GM23338 (cell line): ENCODE measurements at regions not wholly inside any gene's neighbourhood (a gene's known extent, or its start where the extent isn't known, plus 50 kb on each side); places are given as distances from the start of the nearest gene placed in this dataset.

Experiments
- ATAC-seq: fragments of 200-7000 bp; cut with Tn5 transposase; 3 replicates; pipeline ENCODE4 v1.9.1; 2020
- DNase-seq: peaks from one replicate; pipeline ENCODE4 v3.0.0-alpha.2; 2015; ENCODE audit warnings: low spot score
- H2AFZ ChIP-seq: fragments of 200-600 bp; sonication (generic); 2 replicates; pipeline ENCODE4 v1.8.0; 2016; ENCODE audit warnings: antibody characterized with exemption, mild to moderate bottlenecking, moderate library complexity
- H3F3A ChIP-seq: fragments of 200-600 bp; sonication (generic); replicated peaks from 2 replicates; pipeline ENCODE4 v1.8.0; 2017; ENCODE audit warnings: antibody characterized with exemption, mixed run types, low read depth
- H3K27ac ChIP-seq: fragments of 200-600 bp; sonication (generic); 2 replicates; pipeline ENCODE4 v1.6.1; 2016; ENCODE audit warnings: low read depth
- H3K27me3 ChIP-seq: fragments of 200-600 bp; sonication (generic); 2 replicates; pipeline ENCODE4 v1.8.0; 2016; ENCODE audit warnings: mild to moderate bottlenecking, mixed run types, moderate library complexity; ENCODE audit not compliant: insufficient read depth
- H3K36me3 ChIP-seq: fragments of 200-600 bp; sonication (generic); 2 replicates; pipeline ENCODE4 v1.8.0; 2016; ENCODE audit warnings: mild to moderate bottlenecking; ENCODE audit not compliant: insufficient read depth
- H3K4me1 ChIP-seq: fragments of 200-600 bp; sonication (generic); 2 replicates; pipeline ENCODE4 v1.8.0; 2016; ENCODE audit warnings: mild to moderate bottlenecking, moderate library complexity; ENCODE audit not compliant: insufficient read depth
- H3K4me2 ChIP-seq: fragments of 200-600 bp; sonication (generic); 2 replicates; pipeline ENCODE4 v1.7.1; 2017; ENCODE audit warnings: mixed run types
- H3K4me3 ChIP-seq: fragments of 200-600 bp; sonication (generic); 2 replicates; pipeline ENCODE4 v1.6.1; 2016; ENCODE audit warnings: mixed run types
- H3K79me2 ChIP-seq: fragments of 200-600 bp; sonication (generic); replicated peaks from 2 replicates; pipeline ENCODE4 v1.8.0; 2017; ENCODE audit warnings: mild to moderate bottlenecking; ENCODE audit not compliant: insufficient read depth
- H3K9me2 ChIP-seq: fragments of 200-600 bp; sonication (generic); 2 replicates; pipeline ENCODE4 v1.8.0; 2017; ENCODE audit not compliant: insufficient read depth
- H4K20me1 ChIP-seq: fragments of 200-600 bp; sonication (generic); replicated peaks from 2 replicates; pipeline ENCODE4 v1.8.0; 2017; ENCODE audit warnings: mild to moderate bottlenecking; ENCODE audit not compliant: insufficient read depth
- H3K27ac Mint-ChIP-seq: 2 replicates; pipeline ENCODE4 v1.8.0; 2020; ENCODE audit warnings: inconsistent platforms, mild to moderate bottlenecking, moderate library complexity, mixed read lengths
- H3K27me3 Mint-ChIP-seq: 3 replicates; pipeline ENCODE4 v1.8.0; 2022; ENCODE audit warnings: low read depth, mild to moderate bottlenecking, moderate library complexity, mixed read lengths, inconsistent platforms; ENCODE audit not compliant: insufficient read depth, poor library complexity
- H3K36me3 Mint-ChIP-seq: 3 replicates; pipeline ENCODE4 v1.8.0; 2021; ENCODE audit warnings: low read depth, mild to moderate bottlenecking, inconsistent platforms, moderate library complexity, mixed read lengths
- H3K4me1 Mint-ChIP-seq: 3 replicates; pipeline ENCODE4 v1.8.0; 2020; ENCODE audit warnings: mild to moderate bottlenecking, inconsistent platforms, mixed read lengths
- H3K4me3 Mint-ChIP-seq: 3 replicates; pipeline ENCODE4 v1.8.0; 2021; ENCODE audit warnings: moderate library complexity, mild to moderate bottlenecking, inconsistent platforms, mixed read lengths
- H3K9me3 Mint-ChIP-seq: 3 replicates; pipeline ENCODE4 v1.8.0; 2020; ENCODE audit warnings: moderate library complexity, mild to moderate bottlenecking, inconsistent platforms, mixed read lengths
- CREB1 ChIP-seq: fragments of 250-450 bp; sonication (Bioruptor Pico); IDR thresholded peaks from 2 replicates; pipeline ENCODE4 v1.5.0; 2020; ENCODE audit warnings: low read depth, mild to moderate bottlenecking, moderate library complexity
- EZH2 ChIP-seq: fragments of 200-600 bp; sonication (generic); IDR thresholded peaks from one replicate; pipeline ENCODE4 v1.8.0; 2017; ENCODE audit warnings: antibody characterized with exemption, mild to moderate bottlenecking, low read depth; ENCODE audit not compliant: unreplicated experiment
- EZH2phosphoT487 ChIP-seq: fragments of 200-600 bp; sonication (generic); IDR thresholded peaks from one replicate; pipeline ENCODE4 v1.8.1; 2018; ENCODE audit warnings: antibody characterized with exemption; ENCODE audit not compliant: unreplicated experiment
- JUNB ChIP-seq: IDR thresholded peaks from one replicate; pipeline ENCODE4 v1.6.1; 2016; ENCODE audit warnings: antibody characterized with exemption; ENCODE audit not compliant: unreplicated experiment
- NANOG ChIP-seq: IDR thresholded peaks from 2 replicates; pipeline ENCODE4 v1.6.1; 2016; ENCODE audit warnings: antibody characterized with exemption, borderline replicate concordance
- POLR2AphosphoS5 ChIP-seq: IDR thresholded peaks from 2 replicates; pipeline ENCODE4 v1.6.1; 2016; ENCODE audit warnings: antibody characterized with exemption, low read depth
- STAT1 ChIP-seq: IDR thresholded peaks from one replicate; pipeline ENCODE4 v1.6.1; 2016; ENCODE audit warnings: antibody characterized with exemption; ENCODE audit not compliant: unreplicated experiment
- ZNF114 ChIP-seq: fragments of 250-450 bp; sonication (Bioruptor Pico); IDR thresholded peaks from 2 replicates; pipeline ENCODE4 v1.5.0; 2020; ENCODE audit warnings: mild to moderate bottlenecking, moderate library complexity
- ZNF331 ChIP-seq: fragments of 250-450 bp; sonication (Bioruptor Pico); IDR thresholded peaks from 2 replicates; pipeline ENCODE4 v1.5.0; 2020; ENCODE audit warnings: low read depth, mild to moderate bottlenecking, moderate library complexity
- TF ChIP-seq, protein P1 (sequence below): IDR thresholded peaks from one replicate; pipeline ENCODE4 v1.6.1; 2018; ENCODE audit warnings: antibody characterized with exemption; ENCODE audit not compliant: unreplicated experiment
- TF ChIP-seq, protein P2 (sequence below): IDR thresholded peaks from 2 replicates; pipeline ENCODE4 v1.6.1; 2016; ENCODE audit warnings: antibody characterized with exemption
- TF ChIP-seq, protein P3 (sequence below), 2 experiments: fragments of 200-600 bp in 1 of 2; sonication (generic) in 1 of 2; conservative IDR thresholded peaks; 2 replicates each; pipeline versions ENCODE4 v1.5.1 to v1.6.1; 2016 to 2017; ENCODE audit warnings: antibody characterized with exemption in 2 of 2, low read depth in 2 of 2, mild to moderate bottlenecking in 2 of 2, moderate library complexity in 1 of 2
- TF ChIP-seq, protein P4 (sequence below): fragments of 250-450 bp; sonication (Bioruptor Pico); IDR thresholded peaks from 2 replicates; pipeline ENCODE4 v1.5.0; 2020; ENCODE audit warnings: mild to moderate bottlenecking, moderate library complexity

DNA sequence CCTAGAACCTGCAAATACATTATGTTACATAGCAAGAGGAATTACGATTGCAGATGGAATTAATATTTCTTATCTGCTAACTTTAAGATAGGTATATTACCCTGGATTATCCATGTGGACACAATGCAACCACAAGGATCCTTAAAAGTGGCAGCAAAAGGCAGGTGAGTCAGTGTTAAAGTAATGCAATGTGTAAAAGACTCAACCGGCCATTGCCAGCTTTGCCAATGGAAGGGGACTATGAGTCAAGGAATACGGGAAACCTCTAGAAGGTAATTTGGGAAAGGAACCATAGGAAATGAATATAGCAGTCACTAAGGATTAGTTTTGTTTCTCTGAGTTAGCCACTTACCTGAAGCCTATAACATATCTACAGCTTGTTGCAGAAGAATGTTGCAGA, 692.1 kb upstream of the ZP4 start:
- no peaks in the 10 kb centered on the region for H3K27me3 ChIP-seq
- H3K36me3 ChIP-seq: no peaks in the 10 kb centered on the region
- H3K27ac Mint-ChIP-seq: no peak overlapping the region
- DNase-seq (no peak), ATAC-seq (no peak)
- H3K4me2 ChIP-seq: no peak overlapping the region
- no peak overlapping the region for H3K4me3 Mint-ChIP-seq
- H3K4me1 ChIP-seq: no peaks in the 10 kb centered on the region
- H4K20me1 ChIP-seq: no peaks in the 10 kb centered on the region
- H2AFZ ChIP-seq: no peak overlapping the region
- no peaks in the 10 kb centered on the region for H3K4me1 Mint-ChIP-seq
- H3K79me2 ChIP-seq: no peaks in the 10 kb centered on the region
- H3K27ac ChIP-seq: no peak overlapping the region
- H3K9me2 ChIP-seq: no peaks in the 10 kb centered on the region; the same call in 1 of the 2 replicates
- H3K9me3 Mint-ChIP-seq: no peaks in the 10 kb centered on the region
- H3K36me3 Mint-ChIP-seq: no peaks in the 10 kb centered on the region
- no peaks in the 10 kb centered on the region for H3F3A ChIP-seq
- TF ChIP-seq, protein P1, sequence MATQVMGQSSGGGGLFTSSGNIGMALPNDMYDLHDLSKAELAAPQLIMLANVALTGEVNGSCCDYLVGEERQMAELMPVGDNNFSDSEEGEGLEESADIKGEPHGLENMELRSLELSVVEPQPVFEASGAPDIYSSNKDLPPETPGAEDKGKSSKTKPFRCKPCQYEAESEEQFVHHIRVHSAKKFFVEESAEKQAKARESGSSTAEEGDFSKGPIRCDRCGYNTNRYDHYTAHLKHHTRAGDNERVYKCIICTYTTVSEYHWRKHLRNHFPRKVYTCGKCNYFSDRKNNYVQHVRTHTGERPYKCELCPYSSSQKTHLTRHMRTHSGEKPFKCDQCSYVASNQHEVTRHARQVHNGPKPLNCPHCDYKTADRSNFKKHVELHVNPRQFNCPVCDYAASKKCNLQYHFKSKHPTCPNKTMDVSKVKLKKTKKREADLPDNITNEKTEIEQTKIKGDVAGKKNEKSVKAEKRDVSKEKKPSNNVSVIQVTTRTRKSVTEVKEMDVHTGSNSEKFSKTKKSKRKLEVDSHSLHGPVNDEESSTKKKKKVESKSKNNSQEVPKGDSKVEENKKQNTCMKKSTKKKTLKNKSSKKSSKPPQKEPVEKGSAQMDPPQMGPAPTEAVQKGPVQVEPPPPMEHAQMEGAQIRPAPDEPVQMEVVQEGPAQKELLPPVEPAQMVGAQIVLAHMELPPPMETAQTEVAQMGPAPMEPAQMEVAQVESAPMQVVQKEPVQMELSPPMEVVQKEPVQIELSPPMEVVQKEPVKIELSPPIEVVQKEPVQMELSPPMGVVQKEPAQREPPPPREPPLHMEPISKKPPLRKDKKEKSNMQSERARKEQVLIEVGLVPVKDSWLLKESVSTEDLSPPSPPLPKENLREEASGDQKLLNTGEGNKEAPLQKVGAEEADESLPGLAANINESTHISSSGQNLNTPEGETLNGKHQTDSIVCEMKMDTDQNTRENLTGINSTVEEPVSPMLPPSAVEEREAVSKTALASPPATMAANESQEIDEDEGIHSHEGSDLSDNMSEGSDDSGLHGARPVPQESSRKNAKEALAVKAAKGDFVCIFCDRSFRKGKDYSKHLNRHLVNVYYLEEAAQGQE: no peak
- TF ChIP-seq ZNF331 (CRISPR knock-in tag) (no peak), NANOG (no peak), STAT1 (no peak), JUNB (no peak), POLR2AphosphoS5 (no peak), CREB1 (CRISPR knock-in tag) (no peak), EZH2phosphoT487 (no peak), EZH2 (no peak), ZNF114 (CRISPR knock-in tag) (no peak)
- TF ChIP-seq, protein P2, sequence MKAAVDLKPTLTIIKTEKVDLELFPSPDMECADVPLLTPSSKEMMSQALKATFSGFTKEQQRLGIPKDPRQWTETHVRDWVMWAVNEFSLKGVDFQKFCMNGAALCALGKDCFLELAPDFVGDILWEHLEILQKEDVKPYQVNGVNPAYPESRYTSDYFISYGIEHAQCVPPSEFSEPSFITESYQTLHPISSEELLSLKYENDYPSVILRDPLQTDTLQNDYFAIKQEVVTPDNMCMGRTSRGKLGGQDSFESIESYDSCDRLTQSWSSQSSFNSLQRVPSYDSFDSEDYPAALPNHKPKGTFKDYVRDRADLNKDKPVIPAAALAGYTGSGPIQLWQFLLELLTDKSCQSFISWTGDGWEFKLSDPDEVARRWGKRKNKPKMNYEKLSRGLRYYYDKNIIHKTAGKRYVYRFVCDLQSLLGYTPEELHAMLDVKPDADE: no peak
- TF ChIP-seq, protein P3, sequence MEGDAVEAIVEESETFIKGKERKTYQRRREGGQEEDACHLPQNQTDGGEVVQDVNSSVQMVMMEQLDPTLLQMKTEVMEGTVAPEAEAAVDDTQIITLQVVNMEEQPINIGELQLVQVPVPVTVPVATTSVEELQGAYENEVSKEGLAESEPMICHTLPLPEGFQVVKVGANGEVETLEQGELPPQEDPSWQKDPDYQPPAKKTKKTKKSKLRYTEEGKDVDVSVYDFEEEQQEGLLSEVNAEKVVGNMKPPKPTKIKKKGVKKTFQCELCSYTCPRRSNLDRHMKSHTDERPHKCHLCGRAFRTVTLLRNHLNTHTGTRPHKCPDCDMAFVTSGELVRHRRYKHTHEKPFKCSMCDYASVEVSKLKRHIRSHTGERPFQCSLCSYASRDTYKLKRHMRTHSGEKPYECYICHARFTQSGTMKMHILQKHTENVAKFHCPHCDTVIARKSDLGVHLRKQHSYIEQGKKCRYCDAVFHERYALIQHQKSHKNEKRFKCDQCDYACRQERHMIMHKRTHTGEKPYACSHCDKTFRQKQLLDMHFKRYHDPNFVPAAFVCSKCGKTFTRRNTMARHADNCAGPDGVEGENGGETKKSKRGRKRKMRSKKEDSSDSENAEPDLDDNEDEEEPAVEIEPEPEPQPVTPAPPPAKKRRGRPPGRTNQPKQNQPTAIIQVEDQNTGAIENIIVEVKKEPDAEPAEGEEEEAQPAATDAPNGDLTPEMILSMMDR (conservative IDR thresholded peaks at IDR 0.05; ENCODE audit: low read depth in 2 of 2): no peak
- TF ChIP-seq, protein P4, sequence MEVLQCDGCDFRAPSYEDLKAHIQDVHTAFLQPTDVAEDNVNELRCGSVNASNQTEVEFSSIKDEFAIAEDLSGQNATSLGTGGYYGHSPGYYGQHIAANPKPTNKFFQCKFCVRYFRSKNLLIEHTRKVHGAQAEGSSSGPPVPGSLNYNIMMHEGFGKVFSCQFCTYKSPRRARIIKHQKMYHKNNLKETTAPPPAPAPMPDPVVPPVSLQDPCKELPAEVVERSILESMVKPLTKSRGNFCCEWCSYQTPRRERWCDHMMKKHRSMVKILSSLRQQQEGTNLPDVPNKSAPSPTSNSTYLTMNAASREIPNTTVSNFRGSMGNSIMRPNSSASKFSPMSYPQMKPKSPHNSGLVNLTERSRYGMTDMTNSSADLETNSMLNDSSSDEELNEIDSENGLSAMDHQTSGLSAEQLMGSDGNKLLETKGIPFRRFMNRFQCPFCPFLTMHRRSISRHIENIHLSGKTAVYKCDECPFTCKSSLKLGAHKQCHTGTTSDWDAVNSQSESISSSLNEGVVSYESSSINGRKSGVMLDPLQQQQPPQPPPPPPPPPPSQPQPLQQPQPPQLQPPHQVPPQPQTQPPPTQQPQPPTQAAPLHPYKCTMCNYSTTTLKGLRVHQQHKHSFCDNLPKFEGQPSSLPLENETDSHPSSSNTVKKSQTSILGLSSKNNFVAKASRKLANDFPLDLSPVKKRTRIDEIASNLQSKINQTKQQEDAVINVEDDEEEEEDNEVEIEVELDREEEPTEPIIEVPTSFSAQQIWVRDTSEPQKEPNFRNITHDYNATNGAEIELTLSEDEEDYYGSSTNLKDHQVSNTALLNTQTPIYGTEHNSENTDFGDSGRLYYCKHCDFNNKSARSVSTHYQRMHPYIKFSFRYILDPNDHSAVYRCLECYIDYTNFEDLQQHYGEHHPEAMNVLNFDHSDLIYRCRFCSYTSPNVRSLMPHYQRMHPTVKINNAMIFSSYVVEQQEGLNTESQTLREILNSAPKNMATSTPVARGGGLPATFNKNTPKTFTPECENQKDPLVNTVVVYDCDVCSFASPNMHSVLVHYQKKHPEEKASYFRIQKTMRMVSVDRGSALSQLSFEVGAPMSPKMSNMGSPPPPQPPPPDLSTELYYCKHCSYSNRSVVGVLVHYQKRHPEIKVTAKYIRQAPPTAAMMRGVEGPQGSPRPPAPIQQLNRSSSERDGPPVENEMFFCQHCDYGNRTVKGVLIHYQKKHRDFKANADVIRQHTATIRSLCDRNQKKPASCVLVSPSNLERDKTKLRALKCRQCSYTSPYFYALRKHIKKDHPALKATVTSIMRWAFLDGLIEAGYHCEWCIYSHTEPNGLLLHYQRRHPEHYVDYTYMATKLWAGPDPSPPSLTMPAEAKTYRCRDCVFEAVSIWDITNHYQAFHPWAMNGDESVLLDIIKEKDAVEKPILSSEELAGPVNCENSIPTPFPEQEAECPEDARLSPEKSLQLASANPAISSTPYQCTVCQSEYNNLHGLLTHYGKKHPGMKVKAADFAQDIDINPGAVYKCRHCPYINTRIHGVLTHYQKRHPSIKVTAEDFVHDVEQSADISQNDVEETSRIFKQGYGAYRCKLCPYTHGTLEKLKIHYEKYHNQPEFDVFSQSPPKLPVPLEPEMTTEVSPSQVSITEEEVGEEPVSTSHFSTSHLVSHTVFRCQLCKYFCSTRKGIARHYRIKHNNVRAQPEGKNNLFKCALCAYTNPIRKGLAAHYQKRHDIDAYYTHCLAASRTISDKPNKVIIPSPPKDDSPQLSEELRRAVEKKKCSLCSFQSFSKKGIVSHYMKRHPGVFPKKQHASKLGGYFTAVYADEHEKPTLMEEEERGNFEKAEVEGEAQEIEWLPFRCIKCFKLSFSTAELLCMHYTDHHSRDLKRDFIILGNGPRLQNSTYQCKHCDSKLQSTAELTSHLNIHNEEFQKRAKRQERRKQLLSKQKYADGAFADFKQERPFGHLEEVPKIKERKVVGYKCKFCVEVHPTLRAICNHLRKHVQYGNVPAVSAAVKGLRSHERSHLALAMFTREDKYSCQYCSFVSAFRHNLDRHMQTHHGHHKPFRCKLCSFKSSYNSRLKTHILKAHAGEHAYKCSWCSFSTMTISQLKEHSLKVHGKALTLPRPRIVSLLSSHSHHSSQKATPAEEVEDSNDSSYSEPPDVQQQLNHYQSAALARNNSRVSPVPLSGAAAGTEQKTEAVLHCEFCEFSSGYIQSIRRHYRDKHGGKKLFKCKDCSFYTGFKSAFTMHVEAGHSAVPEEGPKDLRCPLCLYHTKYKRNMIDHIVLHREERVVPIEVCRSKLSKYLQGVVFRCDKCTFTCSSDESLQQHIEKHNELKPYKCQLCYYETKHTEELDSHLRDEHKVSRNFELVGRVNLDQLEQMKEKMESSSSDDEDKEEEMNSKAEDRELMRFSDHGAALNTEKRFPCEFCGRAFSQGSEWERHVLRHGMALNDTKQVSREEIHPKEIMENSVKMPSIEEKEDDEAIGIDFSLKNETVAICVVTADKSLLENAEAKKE (CRISPR knock-in tag): no peak
- H3K27me3 Mint-ChIP-seq: no peaks in the 10 kb centered on the region
- H3K4me3 ChIP-seq: no peak overlapping the region
